ENCODE measurements at regions not wholly inside any gene's neighbourhood (a gene's known extent, or its start where the extent isn't known, plus 50 kb on each side); places are given as distances from the start of the nearest gene placed in this dataset.

- Mint-ChIP-seq H3K27me3 (peaks cover 27 to 29% of the 10 kb centered on the region in 2 donors), H3K27ac (no peak overlapping the region), H3K4me1 (peaks cover 3 to 8% of the 10 kb centered on the region in 2 donors), H3K36me3 (no peaks in the 10 kb centered on the region), H3K9me3 (peaks cover 5 to 8% of the 10 kb centered on the region in 2 donors), H3K4me3 (no peak overlapping the region)
- ATAC-seq (replicated peaks) (no peak), DNase-seq (no peak)
Observed at GRCh38 chr4:14111730-14112181, 484.2 kb upstream of the BOD1L1 start.

- H3K9me3 Mint-ChIP-seq, result peaks cover 0 to 4% of the 10 kb centered on the region in 2 donors
- H3K27me3 Mint-ChIP-seq, result peaks cover 27 to 29% of the 10 kb centered on the region in 2 donors
- H3K27ac Mint-ChIP-seq, result no peak overlapping the region
- no peak overlapping the region for H3K4me3 Mint-ChIP-seq
- H3K4me1 Mint-ChIP-seq, result peaks cover 10 to 24% of the 10 kb centered on the region in 2 donors
- ATAC-seq (replicated peaks) (no peak), DNase-seq (no peak)
- H3K36me3 Mint-ChIP-seq, result no peaks in the 10 kb centered on the region
Observed at GRCh38 chr4:14115106-14115505, 487.6 kb upstream of the BOD1L1 start.

- H3K4me1 Mint-ChIP-seq, result peaks cover 12 to 26% of the 10 kb centered on the region in 2 donors
- peak overlapping the region; percentile 74 for H3K27ac Mint-ChIP-seq
- no peaks in the 10 kb centered on the region for H3K36me3 Mint-ChIP-seq
- ATAC-seq (replicated peaks) (peak; percentile 46 to 51), DNase-seq (no peak)
- H3K27me3 Mint-ChIP-seq, result peaks cover 13 to 22% of the 10 kb centered on the region in 2 donors
- peaks cover 0 to 6% of the 10 kb centered on the region in 2 donors for H3K9me3 Mint-ChIP-seq
- no peak overlapping the region for H3K4me3 Mint-ChIP-seq
Observed at GRCh38 chr4:14117575-14118238, 490.2 kb upstream of the BOD1L1 start.

- ATAC-seq (replicated peaks) (no peak), DNase-seq (no peak)
- Mint-ChIP-seq H3K27ac (no peak overlapping the region), H3K27me3 (peaks cover 0 to 14% of the 10 kb centered on the region in 2 donors), H3K4me3 (no peak overlapping the region), H3K36me3 (no peaks in the 10 kb centered on the region), H3K4me1 (peaks cover 24 to 35% of the 10 kb centered on the region in 2 donors), H3K9me3 (peaks cover 3% of the 10 kb centered on the region in 2 donors)
Observed at GRCh38 chr4:14124816-14125215, 497.3 kb upstream of the BOD1L1 start.

GRCh38 chr4:14125375-14126129 is 498.0 kb upstream of the BOD1L1 start:
- Mint-ChIP-seq H3K27ac (no peak overlapping the region), H3K9me3 (peaks cover 3% of the 10 kb centered on the region in 2 donors), H3K4me1 (peaks cover 24 to 35% of the 10 kb centered on the region in 2 donors), H3K27me3 (peaks cover 0 to 14% of the 10 kb centered on the region in 2 donors), H3K36me3 (no peaks in the 10 kb centered on the region), H3K4me3 (peak overlapping the region; percentile 47 to 51)
- ATAC-seq (replicated peaks), result peak; percentile 94 to 95
- no peak for DNase-seq

GRCh38 chr4:14130551-14130950 is 503.0 kb upstream of the BOD1L1 start:
- Mint-ChIP-seq H3K36me3 (no peaks in the 10 kb centered on the region), H3K9me3 (peaks cover 2 to 3% of the 10 kb centered on the region in 2 donors), H3K27ac (no peak overlapping the region), H3K4me1 (peaks cover 5 to 13% of the 10 kb centered on the region in 2 donors), H3K27me3 (peaks cover 0 to 3% of the 10 kb centered on the region in 2 donors), H3K4me3 (no peak overlapping the region)
- DNase-seq (no peak), ATAC-seq (replicated peaks) (no peak)

GRCh38 chr4:14131335-14131734 is 503.8 kb upstream of the BOD1L1 start:
- H3K27ac Mint-ChIP-seq, result no peak overlapping the region
- H3K36me3 Mint-ChIP-seq, result no peaks in the 10 kb centered on the region
- H3K4me3 Mint-ChIP-seq, result no peak overlapping the region
- H3K4me1 Mint-ChIP-seq, result peaks cover 3 to 9% of the 10 kb centered on the region in 2 donors
- ATAC-seq (replicated peaks), result no peak
- H3K9me3 Mint-ChIP-seq, result peaks cover 2 to 3% of the 10 kb centered on the region in 2 donors
- peaks cover 0 to 3% of the 10 kb centered on the region in 2 donors for H3K27me3 Mint-ChIP-seq
- no peak for DNase-seq

GRCh38 chr4:14132301-14132700 is 504.8 kb upstream of the BOD1L1 start:
- Mint-ChIP-seq H3K27me3 (peaks cover 0 to 3% of the 10 kb centered on the region in 2 donors), H3K4me1 (peaks cover 1 to 9% of the 10 kb centered on the region in 2 donors), H3K36me3 (no peaks in the 10 kb centered on the region), H3K9me3 (peaks cover 2 to 3% of the 10 kb centered on the region in 2 donors), H3K27ac (no peak overlapping the region), H3K4me3 (no peak overlapping the region)
- no peak for DNase-seq
- no peak for ATAC-seq (replicated peaks)

- DNase-seq (no peak), ATAC-seq (replicated peaks) (no peak)
- Mint-ChIP-seq H3K4me3 (no peak overlapping the region), H3K27ac (no peak overlapping the region), H3K4me1 (no peaks in the 10 kb centered on the region), H3K9me3 (no peaks in the 10 kb centered on the region), H3K36me3 (no peaks in the 10 kb centered on the region), H3K27me3 (no peaks in the 10 kb centered on the region)
Observed at GRCh38 chr4:14138106-14138505, 510.6 kb upstream of the BOD1L1 start.

GRCh38 chr4:14143892-14144291 is 516.4 kb upstream of the BOD1L1 start:
- ATAC-seq (replicated peaks) (no peak), DNase-seq (no peak)
- Mint-ChIP-seq H3K27ac (no peak overlapping the region), H3K4me1 (peaks cover under 1 to 4% of the 10 kb centered on the region in 2 donors), H3K36me3 (no peaks in the 10 kb centered on the region), H3K27me3 (no peaks in the 10 kb centered on the region), H3K4me3 (no peak overlapping the region), H3K9me3 (peaks cover 0 to 3% of the 10 kb centered on the region in 2 donors)

- Mint-ChIP-seq H3K4me1 (peaks cover 23 to 44% of the 10 kb centered on the region in 2 donors), H3K27ac (peak overlapping the region; percentile 42), H3K9me3 (peaks cover 0 to 3% of the 10 kb centered on the region in 2 donors), H3K4me3 (peak overlapping the region in 1 of 2 donors; percentile 55), H3K27me3 (no peaks in the 10 kb centered on the region), H3K36me3 (no peaks in the 10 kb centered on the region)
- peak; percentile 33 to 62 for ATAC-seq (replicated peaks)
- no peak for DNase-seq
Observed at GRCh38 chr4:14149176-14150053, 521.9 kb upstream of the BOD1L1 start.

- ATAC-seq (replicated peaks), result no peak
- H3K27me3 Mint-ChIP-seq, result peaks cover 0 to 4% of the 10 kb centered on the region in 2 donors
Observed at GRCh38 chr4:14151101-14151500, 523.6 kb upstream of the BOD1L1 start.

GRCh38 chr4:14152834-14153519 is 525.5 kb upstream of the BOD1L1 start:
- DNase-seq (no peak), ATAC-seq (replicated peaks) (peak; percentile 72 to 89)
- Mint-ChIP-seq H3K27ac (no peak overlapping the region), H3K4me3 (no peak overlapping the region), H3K27me3 (peaks cover 0 to 4% of the 10 kb centered on the region in 2 donors), H3K36me3 (no peaks in the 10 kb centered on the region), H3K4me1 (peaks cover 30 to 63% of the 10 kb centered on the region in 2 donors), H3K9me3 (no peaks in the 10 kb centered on the region)

More at GRCh38 chr4:14151101-14151500, 523.6 kb upstream of the BOD1L1 start:
- Mint-ChIP-seq H3K4me3 (no peak overlapping the region), H3K4me1 (peaks cover 26 to 49% of the 10 kb centered on the region in 2 donors), H3K36me3 (no peaks in the 10 kb centered on the region), H3K9me3 (no peaks in the 10 kb centered on the region), H3K27ac (no peak overlapping the region)
- DNase-seq, result no peak

All from stimulated activated naive B cell treated with anti-CD40 and anti-IgM and Interleukin-4, amounts not matched to agents 10 μg/mL and 1 μg/mL and 100 μg/mL, for 72 hours (primary cell).